Iris pigment epithelial cell (primary cell): ENCODE measurements at regions not wholly inside any gene's neighbourhood (a gene's known extent, or its start where the extent isn't known, plus 50 kb on each side); places are given as distances from the start of the nearest gene placed in this dataset.
A peak's percentile ranks its signal among the peaks of the same experiment; 100 is the strongest.

ENCODE experiments used
- DNase-seq: peaks from one replicate; pipeline ENCODE4 v3.0.0-alpha.2; 2011; ENCODE audit warnings: low read depth

GRCh38 chr16:16791051-16791450, 412.1 kb downstream of the NPIPA7 start:
- no peak for DNase-seq

- DNase-seq: no peak
These were observed 418.3 kb downstream of the NPIPA7 start for GRCh38 chr16:16797239-16797638.

GRCh38 chr16:16798504-16798903, 419.6 kb downstream of the NPIPA7 start:
- no peak for DNase-seq

- DNase-seq: no peak
These were observed 426.9 kb downstream of the NPIPA7 start for GRCh38 chr16:16805809-16806208.

- no peak for DNase-seq
These were observed 436.7 kb downstream of the NPIPA7 start for GRCh38 chr16:16815641-16816040.

GRCh38 chr16:16817196-16817595, 438.3 kb downstream of the NPIPA7 start:
- no peak for DNase-seq

GRCh38 chr16:16821261-16821660, 442.3 kb downstream of the NPIPA7 start:
- DNase-seq: no peak

- DNase-seq: no peak
These were observed 450.0 kb downstream of the NPIPA7 start for GRCh38 chr16:16828913-16829398.

GRCh38 chr16:16830401-16830800, 451.5 kb downstream of the NPIPA7 start:
- no peak for DNase-seq

- no peak for DNase-seq
These were observed 452.0 kb downstream of the NPIPA7 start for GRCh38 chr16:16830973-16831372.

GRCh38 chr16:16833165-16833564, 454.2 kb downstream of the NPIPA7 start:
- no peak for DNase-seq

- DNase-seq: no peak
These were observed 471.3 kb downstream of the NPIPA7 start for GRCh38 chr16:16850274-16850673.

- DNase-seq: no peak
These were observed 478.1 kb downstream of the NPIPA7 start for GRCh38 chr16:16857012-16857411.

- no peak for DNase-seq
These were observed 478.8 kb downstream of the NPIPA7 start for GRCh38 chr16:16857603-16858283.

- peak; percentile 12 for DNase-seq
These were observed 482.6 kb downstream of the NPIPA7 start for GRCh38 chr16:16861546-16861945.

GRCh38 chr16:16863672-16864071, 484.7 kb downstream of the NPIPA7 start:
- DNase-seq: no peak

GRCh38 chr16:16864536-16864935, 485.6 kb downstream of the NPIPA7 start:
- DNase-seq: no peak

- DNase-seq: no peak
These were observed 486.4 kb downstream of the NPIPA7 start for GRCh38 chr16:16865374-16865773.

GRCh38 chr16:16867973-16868372, 489.0 kb downstream of the NPIPA7 start:
- DNase-seq: no peak

- no peak for DNase-seq
These were observed 489.8 kb downstream of the NPIPA7 start for GRCh38 chr16:16868727-16869126.

- no peak for DNase-seq
These were observed 490.8 kb downstream of the NPIPA7 start for GRCh38 chr16:16869746-16870145.

GRCh38 chr16:16871196-16871595, 492.3 kb downstream of the NPIPA7 start:
- DNase-seq: no peak

- DNase-seq: no peak
These were observed 498.1 kb downstream of the NPIPA7 start for GRCh38 chr16:16877061-16877460.

- DNase-seq: no peak
These were observed 500.8 kb downstream of the NPIPA7 start for GRCh38 chr16:16879567-16880251.
